LHCN-M2 (cell line): ENCODE measurements at regions not wholly inside any gene's neighbourhood (a gene's known extent, or its start where the extent isn't known, plus 50 kb on each side); places are given as distances from the start of the nearest gene placed in this dataset.
"Not testable (repeated sequence)": the region's sequence is repeated elsewhere in the genome, so short reads cannot be mapped to it uniquely, and the experiment has no call there.

Source experiments
- DNase-seq: peaks from one replicate; pipeline ENCODE4 v3.0.0-alpha.2; 2012; ENCODE audit warnings: low read depth

DNA sequence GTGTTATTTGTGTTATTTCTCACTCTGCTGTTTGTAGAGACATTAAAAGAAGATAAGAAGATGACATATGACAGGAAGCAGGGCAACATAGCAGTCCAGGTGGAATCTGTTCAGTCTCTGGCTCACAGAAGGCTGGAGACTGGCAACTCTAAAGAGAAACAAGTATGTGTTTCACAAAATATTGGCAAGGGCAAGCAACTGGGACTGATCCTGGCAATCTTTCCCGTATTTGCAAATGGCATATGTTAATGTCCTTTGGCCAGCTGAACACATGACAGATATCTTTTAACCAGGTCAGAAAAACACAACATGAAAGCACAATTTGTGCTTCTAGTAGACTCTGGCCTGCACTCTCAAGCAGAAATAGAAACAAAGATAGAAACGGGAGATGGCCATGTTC is 1354.1 kb upstream of the EPHA6 start:
- no peak for DNase-seq

- no peak for DNase-seq
These were observed 1352.2 kb upstream of the EPHA6 start for GRCh38 chr3:95462161-95462560.

GRCh38 chr3:95464346-95464745 is 1350.0 kb upstream of the EPHA6 start:
- DNase-seq, result no peak

DNA sequence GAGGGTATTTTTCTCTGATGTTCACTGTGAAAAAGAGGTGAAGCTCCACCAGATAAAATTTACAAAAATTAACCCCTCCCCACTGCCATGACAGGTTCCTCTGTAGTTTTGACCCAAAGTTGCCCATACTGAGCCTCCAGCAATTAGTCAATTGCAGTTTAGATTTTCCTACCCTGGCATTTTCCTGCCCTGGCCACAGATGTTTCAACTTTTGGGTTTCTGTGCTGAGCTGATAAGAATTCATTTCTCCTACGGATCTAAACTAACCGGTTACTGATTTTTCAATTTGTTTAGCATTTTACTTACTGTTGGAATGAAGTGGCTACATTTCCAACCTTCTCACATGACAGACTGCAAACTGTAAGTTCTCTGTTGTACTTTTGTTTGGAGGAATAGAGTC is 1346.1 kb upstream of the EPHA6 start:
- DNase-seq, result no peak

- DNase-seq, result no peak
These were observed 1340.1 kb upstream of the EPHA6 start for GRCh38 chr3:95474338-95474737.

DNA sequence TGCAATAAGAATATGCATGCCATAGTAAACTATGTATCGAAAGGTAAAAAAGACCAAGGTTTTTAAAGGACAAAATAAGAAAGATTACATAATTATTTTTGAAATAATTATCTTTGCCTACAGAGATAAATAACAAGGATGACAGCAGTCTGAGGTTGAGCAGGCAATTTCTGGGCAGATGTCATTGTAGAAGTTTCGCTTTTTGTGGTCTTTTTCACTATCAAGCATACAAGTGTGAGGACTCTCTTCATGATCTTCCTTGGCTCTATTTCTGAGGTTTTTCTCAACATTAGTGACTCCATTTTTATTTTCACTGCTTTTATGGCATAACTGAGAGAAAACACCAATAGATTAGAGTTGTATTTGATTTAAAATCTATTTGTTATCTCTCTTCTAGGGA is 1337.9 kb upstream of the EPHA6 start:
- no peak for DNase-seq

DNA sequence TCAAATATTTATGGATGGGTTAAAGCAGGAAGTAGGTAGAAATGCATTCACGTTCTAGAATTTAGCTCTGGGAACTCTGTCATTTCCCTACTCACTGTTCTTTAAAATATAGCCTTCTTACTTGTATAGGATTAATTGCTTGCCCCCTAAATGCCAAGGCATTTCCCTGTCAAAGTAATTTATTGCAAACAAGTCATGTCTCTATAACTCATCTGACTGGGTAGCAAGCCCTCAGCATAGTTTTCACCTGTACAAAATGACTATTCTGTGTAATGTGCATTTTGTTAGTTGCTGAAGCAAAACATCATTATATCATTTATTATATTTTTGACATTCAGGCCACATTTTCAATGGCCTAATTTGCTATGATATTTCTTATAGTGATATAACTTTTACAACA is 1308.2 kb upstream of the EPHA6 start:
- DNase-seq, result no peak

GRCh38 chr3:95508124-95508523 is 1306.3 kb upstream of the EPHA6 start:
- no peak for DNase-seq

GRCh38 chr3:95511828-95512227 is 1302.6 kb upstream of the EPHA6 start:
- no peak for DNase-seq

DNA sequence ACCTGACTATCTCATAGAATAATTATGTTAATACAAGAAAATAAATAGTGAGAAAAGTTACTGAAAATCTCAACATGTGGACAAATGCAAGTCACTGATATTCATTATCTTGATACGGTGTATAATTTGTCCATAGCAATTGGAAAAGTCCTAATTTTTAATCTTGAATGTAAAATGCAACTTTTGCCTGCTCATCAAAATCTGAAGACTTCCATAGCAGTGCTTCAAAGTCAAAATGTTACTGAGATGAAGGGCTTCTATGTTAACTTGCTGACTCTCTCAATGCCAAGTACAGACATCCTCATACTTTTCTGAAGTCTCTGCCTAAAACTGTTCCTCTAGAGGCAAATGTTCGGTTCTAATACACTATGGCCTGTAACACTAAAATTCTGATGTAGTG is 1300.1 kb upstream of the EPHA6 start:
- no peak for DNase-seq

GRCh38 chr3:95521396-95521795 is 1293.0 kb upstream of the EPHA6 start:
- no peak for DNase-seq

DNA sequence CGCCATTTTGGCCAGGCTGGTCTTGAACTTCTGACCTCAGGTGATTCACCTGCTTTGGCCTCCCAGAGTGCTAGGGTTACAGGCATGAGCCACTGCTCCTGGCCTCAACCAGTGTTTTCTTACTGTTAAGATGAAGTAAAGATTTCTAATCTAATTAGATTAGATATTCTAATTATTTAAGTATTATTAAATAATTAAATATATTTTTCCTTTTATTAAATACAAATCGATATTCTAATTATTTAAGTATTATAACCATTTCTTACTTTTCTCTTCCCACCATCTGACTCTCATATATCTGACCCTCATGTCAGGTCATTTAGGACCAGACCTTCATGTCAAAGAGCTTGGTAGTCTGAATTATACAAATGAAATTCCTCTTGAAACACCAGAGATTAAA is 1291.9 kb upstream of the EPHA6 start:
- no peak for DNase-seq

DNA sequence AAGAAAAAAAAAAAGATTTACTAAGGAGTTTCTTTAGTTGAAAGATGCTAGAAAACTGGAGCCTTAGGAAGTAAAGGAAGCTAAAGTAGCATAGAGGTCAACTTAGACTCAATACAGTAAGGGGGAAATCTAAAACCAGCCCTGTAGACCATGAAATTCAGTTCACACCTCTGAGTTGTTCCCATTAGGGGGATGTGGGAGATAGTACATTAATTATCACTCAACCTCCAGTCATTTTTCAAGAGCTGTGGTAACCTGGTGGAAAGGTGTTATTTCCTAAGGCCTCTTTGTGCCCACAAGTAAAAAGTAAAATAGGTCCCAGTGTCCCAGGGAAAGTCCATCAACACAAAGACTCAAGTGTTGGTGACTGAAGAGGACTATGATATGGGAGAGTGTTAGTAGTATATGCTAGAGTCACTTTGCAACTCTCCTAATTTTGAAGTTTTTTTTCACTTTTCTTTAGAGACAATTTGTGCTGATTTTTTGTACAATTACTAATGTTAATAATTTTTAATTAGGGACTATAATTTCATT is 1274.4 kb upstream of the EPHA6 start:
- no peak for DNase-seq

DNA sequence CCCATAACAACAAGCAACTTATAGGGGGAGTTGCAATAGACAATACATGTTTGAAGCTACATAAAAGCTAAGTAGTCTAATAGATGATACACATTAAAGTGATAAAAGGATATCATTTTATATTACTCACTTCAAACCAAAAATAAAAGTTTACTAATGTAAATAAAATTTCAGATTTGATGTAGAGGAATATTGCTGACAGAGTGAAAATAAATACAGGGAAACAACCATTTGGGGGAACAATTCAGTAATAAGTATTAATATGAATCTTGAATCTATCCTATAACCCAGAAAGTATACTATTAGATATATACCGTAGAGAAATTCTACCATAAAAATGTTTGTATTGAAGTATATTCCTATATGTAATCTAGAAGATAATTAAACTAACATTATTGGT is 1248.9 kb upstream of the EPHA6 start:
- DNase-seq, result no peak

- no peak for DNase-seq
These were observed 1247.0 kb upstream of the EPHA6 start for GRCh38 chr3:95567346-95567745.

GRCh38 chr3:95586754-95587153 is 1227.6 kb upstream of the EPHA6 start:
- DNase-seq, result no peak

- not testable (repeated sequence) for DNase-seq
These were observed 1226.8 kb upstream of the EPHA6 start for GRCh38 chr3:95587641-95588040.

DNA sequence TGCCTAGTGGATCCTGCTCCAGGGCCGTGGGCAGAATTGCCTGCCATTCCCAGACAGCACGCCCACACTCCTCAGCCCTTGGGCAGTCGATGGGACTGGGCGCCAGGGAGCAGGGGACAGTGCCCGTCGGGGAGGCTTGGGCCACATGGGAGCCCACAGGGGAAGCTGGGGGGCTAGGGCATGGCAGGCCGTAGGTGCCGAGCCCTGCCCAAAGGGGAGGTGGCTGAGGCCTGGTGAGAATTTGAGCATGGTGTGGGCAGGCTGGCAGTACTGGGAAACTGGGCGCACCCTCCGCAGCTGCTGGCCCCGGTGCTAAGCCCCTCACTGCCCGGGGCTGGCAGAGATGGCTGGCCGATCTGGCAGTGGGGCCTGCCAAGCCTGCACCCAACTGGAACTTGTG is 1225.9 kb upstream of the EPHA6 start:
- DNase-seq, result no peak

- DNase-seq, result no peak
These were observed 1218.8 kb upstream of the EPHA6 start for GRCh38 chr3:95595416-95596075.

DNA sequence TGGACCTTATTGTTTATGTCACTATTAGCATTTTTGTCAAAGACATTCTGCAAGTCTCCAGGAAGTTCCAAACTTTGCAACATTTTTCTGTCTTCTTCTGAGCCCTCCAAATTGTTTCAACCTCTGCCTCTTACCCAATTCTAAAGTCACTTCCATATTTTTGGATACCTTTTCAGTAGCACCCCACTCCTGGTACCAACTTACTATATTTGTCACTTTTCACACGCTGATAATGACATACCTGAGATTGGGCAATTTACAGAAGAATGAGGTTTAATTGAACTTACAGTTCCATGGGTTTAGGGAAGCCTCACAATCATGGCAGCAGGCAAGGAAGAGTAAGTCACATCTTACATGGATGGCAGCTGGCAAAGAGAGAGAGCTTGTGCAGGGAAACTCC is 1206.5 kb upstream of the EPHA6 start:
- no peak for DNase-seq

GRCh38 chr3:95609411-95609810 is 1205.0 kb upstream of the EPHA6 start:
- no peak for DNase-seq

- no peak for DNase-seq
These were observed 1201.8 kb upstream of the EPHA6 start for GRCh38 chr3:95612611-95613010.

- no peak for DNase-seq
These were observed 1200.4 kb upstream of the EPHA6 start for GRCh38 chr3:95613993-95614392.
